Astrocyte (in vitro differentiated cells and primary cell): ENCODE measurements at regions not wholly inside any gene's neighbourhood (a gene's known extent, or its start where the extent isn't known, plus 50 kb on each side); places are given as distances from the start of the nearest gene placed in this dataset.

Source experiments
- DNase-seq: peaks from one replicate; pipeline ENCODE4 v3.0.0-alpha.2; 2010; ENCODE audit warnings: low read depth
- FAIRE-seq: peaks from 2 replicates; lab custom pipeline; 2011; peaks lifted over from hg19 to GRCh38; lab: Jason Lieb, UNC
- H2AFZ ChIP-seq: 2 replicates; pipeline ENCODE4 v1.6.0; 2012; ENCODE audit warnings: low read depth, low read length, inconsistent platforms
- H3K27ac ChIP-seq: 2 replicates; pipeline ENCODE4 v1.5.1; 2011; ENCODE audit warnings: low read depth, low read length, inconsistent platforms
- H3K27me3 ChIP-seq: 2 replicates; pipeline ENCODE4 v1.6.0; 2011; ENCODE audit warnings: low read length, inconsistent platforms; ENCODE audit not compliant: insufficient read depth
- H3K36me3 ChIP-seq: 2 replicates; pipeline ENCODE4 v1.5.1; 2011; ENCODE audit warnings: low read length, inconsistent platforms; ENCODE audit not compliant: insufficient read depth
- H3K4me1 ChIP-seq: 2 replicates; pipeline ENCODE4 v1.5.1; 2011; ENCODE audit warnings: low read length, inconsistent platforms; ENCODE audit not compliant: insufficient read depth
- H3K4me2 ChIP-seq: 2 replicates; pipeline ENCODE4 v1.6.0; 2012; ENCODE audit warnings: low read length, inconsistent platforms
- H3K4me3 ChIP-seq: 2 replicates; pipeline ENCODE4 v1.5.1; 2011; ENCODE audit warnings: low read depth, mild to moderate bottlenecking, low read length, inconsistent platforms; ENCODE audit not compliant: insufficient read depth
- H3K79me2 ChIP-seq: 2 replicates; pipeline ENCODE4 v1.6.0; 2012; ENCODE audit warnings: mild to moderate bottlenecking, low read length, inconsistent platforms; ENCODE audit not compliant: insufficient read depth
- H3K9ac ChIP-seq: 2 replicates; pipeline ENCODE4 v1.6.0; 2012; ENCODE audit warnings: mild to moderate bottlenecking, low read length, inconsistent platforms
- H3K9me3 ChIP-seq: 2 replicates; pipeline ENCODE4 v1.5.1; 2012; ENCODE audit warnings: low read depth, mild to moderate bottlenecking, low read length, inconsistent platforms; ENCODE audit not compliant: insufficient read depth
- H4K20me1 ChIP-seq: 2 replicates; pipeline ENCODE4 v1.6.0; 2012; ENCODE audit warnings: low read length, inconsistent platforms; ENCODE audit not compliant: insufficient read depth
- H3K27ac Mint-ChIP-seq: one replicate; pipeline ENCODE4 v1.8.0; 2021; ENCODE audit warnings: mild to moderate bottlenecking, mixed read lengths; ENCODE audit not compliant: unreplicated experiment
- H3K27me3 Mint-ChIP-seq: one replicate; pipeline ENCODE4 v1.8.0; 2021; ENCODE audit warnings: low read depth, mixed read lengths; ENCODE audit not compliant: unreplicated experiment
- H3K36me3 Mint-ChIP-seq: one replicate; pipeline ENCODE4 v1.8.0; 2021; ENCODE audit warnings: low read depth, mixed read lengths; ENCODE audit not compliant: unreplicated experiment
- H3K4me1 Mint-ChIP-seq: one replicate; pipeline ENCODE4 v1.8.0; 2021; ENCODE audit warnings: low read depth, mixed read lengths; ENCODE audit not compliant: unreplicated experiment
- H3K4me3 Mint-ChIP-seq: one replicate; pipeline ENCODE4 v1.8.0; 2021; ENCODE audit warnings: mild to moderate bottlenecking, moderate library complexity, mixed read lengths; ENCODE audit not compliant: unreplicated experiment
- H3K9me3 Mint-ChIP-seq: one replicate; pipeline ENCODE4 v1.8.0; 2021; ENCODE audit warnings: mild to moderate bottlenecking, mixed read lengths; ENCODE audit not compliant: unreplicated experiment
- CTCF ChIP-seq: IDR thresholded peaks from 2 replicates; pipeline ENCODE4 v1.5.1; 2011; ENCODE audit warnings: low read depth, mild to moderate bottlenecking, inconsistent platforms, low read length, moderate library complexity; ENCODE audit not compliant: insufficient read depth
- EZH2 ChIP-seq: IDR thresholded peaks from 2 replicates; pipeline ENCODE4 v1.6.1; 2012; ENCODE audit warnings: mild to moderate bottlenecking, low read length, inconsistent platforms; ENCODE audit not compliant: insufficient read depth

GRCh38 chr3:140763532-140763931, 85.7 kb downstream of the TRIM42 start:
- FAIRE-seq = no peak
- Histone ChIP-seq H4K20me1 (no peaks in the 10 kb centered on the region), H2AFZ (no peak overlapping the region)

DNA sequence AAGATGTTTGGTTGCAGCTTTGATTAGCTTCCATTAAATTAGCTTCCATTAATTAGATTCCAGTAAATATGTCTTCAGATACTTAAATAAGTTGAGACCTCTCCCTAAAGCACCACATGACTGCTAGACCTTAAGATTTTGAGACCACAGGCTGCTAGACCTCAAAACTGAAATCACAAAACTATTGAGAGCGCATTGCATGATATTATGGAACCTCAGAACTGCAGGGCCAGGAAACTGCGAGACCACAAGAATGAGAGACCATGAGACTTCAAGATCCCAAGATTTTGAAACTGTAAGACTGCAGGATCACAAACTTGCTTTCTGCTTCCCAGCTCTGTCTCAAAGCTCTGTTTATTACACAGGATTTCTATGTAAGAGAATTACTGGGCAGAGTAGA, 87.4 kb downstream of the TRIM42 start:
- Mint-ChIP-seq H3K27ac (no peak overlapping the region), H3K9me3 (no peaks in the 10 kb centered on the region), H3K27me3 (no peaks in the 10 kb centered on the region), H3K4me3 (no peak overlapping the region), H3K4me1 (peaks cover 10% of the 10 kb centered on the region), H3K36me3 (no peaks in the 10 kb centered on the region)
- Histone ChIP-seq H3K4me1 (no peaks in the 10 kb centered on the region), H3K9me3 (no peaks in the 10 kb centered on the region), H4K20me1 (no peaks in the 10 kb centered on the region), H3K4me2 (no peak overlapping the region), H3K27me3 (peaks cover 3% of the 10 kb centered on the region), H3K4me3 (no peak overlapping the region), H3K9ac (no peak overlapping the region), H3K27ac (no peak overlapping the region), H3K79me2 (no peaks in the 10 kb centered on the region), H3K36me3 (no peaks in the 10 kb centered on the region), H2AFZ (no peak overlapping the region)
- DNase-seq (no peak), FAIRE-seq (no peak)
- TF ChIP-seq CTCF (no peak), EZH2 (no peak)

More at GRCh38 chr3:140763532-140763931, 85.7 kb downstream of the TRIM42 start:
- TF ChIP-seq CTCF (no peak), EZH2 (no peak)
- Mint-ChIP-seq H3K4me1 (peaks cover 10% of the 10 kb centered on the region), H3K36me3 (no peaks in the 10 kb centered on the region), H3K4me3 (no peak overlapping the region), H3K27ac (no peak overlapping the region), H3K9me3 (no peaks in the 10 kb centered on the region), H3K27me3 (no peaks in the 10 kb centered on the region)
- Histone ChIP-seq H3K4me3 (no peak overlapping the region), H3K79me2 (no peaks in the 10 kb centered on the region), H3K4me1 (no peaks in the 10 kb centered on the region), H3K4me2 (no peak overlapping the region), H3K27me3 (peaks cover 3% of the 10 kb centered on the region), H3K9me3 (no peaks in the 10 kb centered on the region), H3K27ac (no peak overlapping the region), H3K9ac (no peak overlapping the region), H3K36me3 (no peaks in the 10 kb centered on the region)
- DNase-seq = no peak

DNA sequence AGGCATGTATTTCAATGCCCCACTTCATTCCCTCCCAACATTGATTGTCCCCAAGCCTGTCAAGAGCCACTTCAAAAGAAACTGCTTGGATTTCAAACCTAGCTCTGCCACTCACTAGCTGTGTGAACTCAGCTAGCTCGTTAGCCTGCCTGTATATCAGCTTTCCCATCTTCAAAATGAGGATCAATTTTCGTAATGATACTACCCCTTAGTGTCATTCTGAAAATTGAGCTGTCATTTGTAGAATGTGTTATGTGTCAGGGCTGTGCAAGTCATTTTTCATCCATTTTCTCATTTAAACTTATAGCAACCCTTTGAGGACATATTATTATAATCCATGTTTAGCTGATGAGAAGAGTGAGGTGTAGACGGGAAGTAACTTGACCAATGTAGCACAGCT, 88.6 kb downstream of the TRIM42 start:
- no peaks in the 10 kb centered on the region for H3K4me1 ChIP-seq
- H3K4me3 Mint-ChIP-seq = no peak overlapping the region
- DNase-seq (no peak), FAIRE-seq (no peak)
- TF ChIP-seq EZH2 (no peak), CTCF (no peak)
- no peak overlapping the region for H3K27ac ChIP-seq
- H3K4me2 ChIP-seq = no peak overlapping the region
- H3K79me2 ChIP-seq = no peaks in the 10 kb centered on the region
- peaks cover 2% of the 10 kb centered on the region for H3K9me3 Mint-ChIP-seq
- H3K27me3 Mint-ChIP-seq = no peaks in the 10 kb centered on the region
- H3K9me3 ChIP-seq = no peaks in the 10 kb centered on the region
- no peaks in the 10 kb centered on the region for H4K20me1 ChIP-seq
- no peaks in the 10 kb centered on the region for H3K36me3 Mint-ChIP-seq
- H3K4me3 ChIP-seq = no peak overlapping the region
- H3K9ac ChIP-seq = no peak overlapping the region
- no peaks in the 10 kb centered on the region for H3K36me3 ChIP-seq
- H3K27ac Mint-ChIP-seq = no peak overlapping the region
- H3K27me3 ChIP-seq = peaks cover 3% of the 10 kb centered on the region
- H2AFZ ChIP-seq = no peak overlapping the region
- H3K4me1 Mint-ChIP-seq = peaks cover 3% of the 10 kb centered on the region
